ENCODE measurements at regions not wholly inside any gene's neighbourhood (a gene's known extent, or its start where the extent isn't known, plus 50 kb on each side); places are given as distances from the start of the nearest gene placed in this dataset.

DNA sequence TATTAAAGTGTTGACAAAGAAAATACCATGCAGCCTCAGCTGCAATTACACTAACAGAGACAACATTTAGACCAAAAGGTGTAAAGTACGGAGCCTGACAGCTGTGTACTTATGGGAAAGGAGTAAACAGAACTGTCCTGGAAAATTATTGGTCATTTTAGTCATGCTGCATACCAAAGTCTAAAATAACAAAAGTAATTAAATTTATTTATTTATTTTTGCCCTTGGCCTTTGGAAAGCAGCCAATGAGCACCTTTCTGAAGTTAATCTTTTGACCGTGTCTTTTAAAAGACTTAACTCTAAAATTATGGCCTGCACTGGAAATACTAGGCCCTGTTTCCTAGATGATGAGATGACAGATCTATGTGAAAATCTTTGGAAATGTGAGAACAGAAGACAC lies 597.6 kb downstream of the NXPH1 start (continued):
- no peak for TF ChIP-seq NFYB (CRISPR knock-in tag; conservative IDR thresholded peaks at IDR 0.05; ENCODE audit: low read depth)

GRCh38 chr7:9031386-9031785 lies 598.0 kb downstream of the NXPH1 start:
- Mint-ChIP-seq H3K9me3 (no peaks in the 10 kb centered on the region), H3K27me3 (ENCODE audit: low read depth) (no peaks in the 10 kb centered on the region), H3K4me1 (peaks cover 20% of the 10 kb centered on the region), H3K27ac (no peak overlapping the region), H3K4me3 (no peak overlapping the region), H3K36me3 (no peaks in the 10 kb centered on the region)
- TF ChIP-seq AR (CRISPR knock-in tag; IDR thresholded peaks at IDR 0.05) = no peak
- no peak for TF ChIP-seq ZNF396 (CRISPR knock-in tag; IDR thresholded peaks at IDR 0.05; ENCODE audit: borderline replicate concordance)
- TF ChIP-seq OVOL2 (CRISPR knock-in tag; IDR thresholded peaks at IDR 0.05; ENCODE audit: borderline replicate concordance) = no peak
- TF ChIP-seq NFATC4 (CRISPR knock-in tag; IDR thresholded peaks at IDR 0.05) = no peak
- TF ChIP-seq PRRX2 (CRISPR knock-in tag; IDR thresholded peaks at IDR 0.05) = no peak
- no peak for TF ChIP-seq MYBL2 (CRISPR knock-in tag; IDR thresholded peaks at IDR 0.05)
- TF ChIP-seq ZBTB43 (CRISPR knock-in tag; IDR thresholded peaks at IDR 0.05) = no peak
- TF ChIP-seq, protein P1, sequence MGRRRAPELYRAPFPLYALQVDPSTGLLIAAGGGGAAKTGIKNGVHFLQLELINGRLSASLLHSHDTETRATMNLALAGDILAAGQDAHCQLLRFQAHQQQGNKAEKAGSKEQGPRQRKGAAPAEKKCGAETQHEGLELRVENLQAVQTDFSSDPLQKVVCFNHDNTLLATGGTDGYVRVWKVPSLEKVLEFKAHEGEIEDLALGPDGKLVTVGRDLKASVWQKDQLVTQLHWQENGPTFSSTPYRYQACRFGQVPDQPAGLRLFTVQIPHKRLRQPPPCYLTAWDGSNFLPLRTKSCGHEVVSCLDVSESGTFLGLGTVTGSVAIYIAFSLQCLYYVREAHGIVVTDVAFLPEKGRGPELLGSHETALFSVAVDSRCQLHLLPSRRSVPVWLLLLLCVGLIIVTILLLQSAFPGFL (CRISPR knock-in tag; IDR thresholded peaks at IDR 0.05; ENCODE audit: borderline replicate concordance) = no peak
- TF ChIP-seq E2F1 (CRISPR knock-in tag; IDR thresholded peaks at IDR 0.05) = no peak
- TF ChIP-seq ZNF671 (CRISPR knock-in tag; IDR thresholded peaks at IDR 0.05) = no peak
- TF ChIP-seq CREM (CRISPR knock-in tag; IDR thresholded peaks at IDR 0.05) = no peak
- no peak for TF ChIP-seq ZNF232 (CRISPR knock-in tag; IDR thresholded peaks at IDR 0.05)
- TF ChIP-seq ZNF423 (CRISPR knock-in tag; IDR thresholded peaks at IDR 0.05) = no peak
- no peak for TF ChIP-seq EMX1 (CRISPR knock-in tag; IDR thresholded peaks at IDR 0.05)
- no peak for TF ChIP-seq FOXP1 (CRISPR knock-in tag; IDR thresholded peaks at IDR 0.05; ENCODE audit: borderline replicate concordance)
- no peak for TF ChIP-seq SOX15 (CRISPR knock-in tag; IDR thresholded peaks at IDR 0.05)
- ChIA-PET POLR2A (no interaction called here), CTCF (no interaction called here)
- ATAC-seq = no peak
- DNase-seq (ENCODE audit: low spot score) = no peak

- Mint-ChIP-seq H3K36me3 (no peaks in the 10 kb centered on the region), H3K4me3 (no peak overlapping the region), H3K9me3 (no peaks in the 10 kb centered on the region), H3K27ac (no peak overlapping the region), H3K4me1 (peaks cover 7% of the 10 kb centered on the region; the same call in 1 of the 2 replicates), H3K27me3 (ENCODE audit: low read depth) (no peaks in the 10 kb centered on the region)
- no peak for ATAC-seq
- CTCF ChIA-PET = no interaction called here
- POLR2A ChIA-PET = no interaction called here
- no peak for DNase-seq (ENCODE audit: low spot score)
- no peak for TF ChIP-seq KAT7 (CRISPR knock-in tag; IDR thresholded peaks at IDR 0.05; ENCODE audit: borderline replicate concordance)
- no peak for TF ChIP-seq ZNF425 (CRISPR knock-in tag; conservative IDR thresholded peaks at IDR 0.05)
- no peak for TF ChIP-seq ZNF416 (CRISPR knock-in tag; IDR thresholded peaks at IDR 0.05)
- TF ChIP-seq CDX4 (CRISPR knock-in tag; IDR thresholded peaks at IDR 0.05; ENCODE audit: borderline replicate concordance) = no peak
- TF ChIP-seq ZNF121 (CRISPR knock-in tag; IDR thresholded peaks at IDR 0.05) = no peak
- TF ChIP-seq ZNF671 (CRISPR knock-in tag; IDR thresholded peaks at IDR 0.05) = no peak
- no peak for TF ChIP-seq JAZF1 (CRISPR knock-in tag; IDR thresholded peaks at IDR 0.05)
- no peak for TF ChIP-seq ZBTB43 (CRISPR knock-in tag; IDR thresholded peaks at IDR 0.05)
- TF ChIP-seq ZNF263 (CRISPR knock-in tag; IDR thresholded peaks at IDR 0.05; ENCODE audit: low read depth) = no peak
- TF ChIP-seq RORB (CRISPR knock-in tag; IDR thresholded peaks at IDR 0.05) = no peak
- TF ChIP-seq NR3C1 (CRISPR knock-in tag; conservative IDR thresholded peaks at IDR 0.05; ENCODE audit: low read depth) = no peak
- no peak for TF ChIP-seq HMGA2 (CRISPR knock-in tag; IDR thresholded peaks at IDR 0.05)
Measured at GRCh38 chr7:9036080-9036479, 602.7 kb downstream of the NXPH1 start.

All from WTC11 (cell line).